HepG2 (cell line): ENCODE measurements at regions not wholly inside any gene's neighbourhood (a gene's known extent, or its start where the extent isn't known, plus 50 kb on each side); places are given as distances from the start of the nearest gene placed in this dataset.

Source experiments
- ADNP ChIP-seq: sonication (generic); formaldehyde crosslinking; IDR thresholded peaks from 2 replicates; pipeline ENCODE4 v1.4.0; 2020; ENCODE audit warnings: missing genetic modification reagents
- AKNA ChIP-seq: sonication (generic); formaldehyde crosslinking; IDR thresholded peaks from 2 replicates; pipeline ENCODE4 v1.4.0; 2020; ENCODE audit warnings: missing genetic modification reagents, borderline replicate concordance
- DPF2 ChIP-seq: sonication (generic); formaldehyde crosslinking; IDR thresholded peaks from 2 replicates; pipeline ENCODE4 v1.4.0; 2020; ENCODE audit warnings: mild to moderate bottlenecking, low read depth, missing genetic modification reagents, borderline replicate concordance
- GTF2F1 ChIP-seq: fragments of 150-350 bp; IDR thresholded peaks from 2 replicates; pipeline ENCODE4 v1.6.1; 2014; ENCODE audit warnings: low read length
- HHEX ChIP-seq: IDR thresholded peaks from 2 replicates; pipeline ENCODE4 v1.6.1; 2016; ENCODE audit warnings: control low read depth
- MAZ ChIP-seq, 2 experiments: sonication (generic) in 1 of 2; formaldehyde crosslinking in 1 of 2; IDR thresholded peaks; 2 replicates each; pipeline versions ENCODE4 v1.5.0 to v1.6.1; 2012 to 2020; ENCODE audit warnings: low read depth in 2 of 2, mild to moderate bottlenecking in 2 of 2, borderline replicate concordance in 1 of 2, improper control_type of control experiment in 1 of 2, low read length in 1 of 2, missing genetic modification reagents in 1 of 2, moderate library complexity in 1 of 2
- MNT ChIP-seq: fragments of 450-650 bp; IDR thresholded peaks from 2 replicates; pipeline ENCODE4 v1.6.1; 2016
- MTF1 ChIP-seq: sonication (generic); formaldehyde crosslinking; IDR thresholded peaks from 2 replicates; pipeline ENCODE4 v1.5.0; 2020; ENCODE audit warnings: missing genetic modification reagents
- NFIB ChIP-seq: sonication (generic); formaldehyde crosslinking; IDR thresholded peaks from 2 replicates; pipeline ENCODE4 v1.9.0; 2021; ENCODE audit warnings: missing genetic modification reagents, mild to moderate bottlenecking, borderline replicate concordance
- SNAPC5 ChIP-seq: sonication (generic); formaldehyde crosslinking; IDR thresholded peaks from 2 replicates; pipeline ENCODE4 v1.8.1; 2023; ENCODE audit warnings: mild to moderate bottlenecking, missing genetic modification reagents, borderline replicate concordance
- TCF7 ChIP-seq: sonication (generic); IDR thresholded peaks from 2 replicates; pipeline ENCODE4 v1.6.1; 2016; ENCODE audit warnings: antibody characterized with exemption, low read depth
- THAP7 ChIP-seq: sonication (generic); formaldehyde crosslinking; IDR thresholded peaks from 2 replicates; pipeline ENCODE4 v1.8.1; 2023; ENCODE audit warnings: mild to moderate bottlenecking, missing genetic modification reagents
- ZBTB2 ChIP-seq: sonication (generic); formaldehyde crosslinking; IDR thresholded peaks from 2 replicates; pipeline ENCODE4 v1.8.0; 2022; ENCODE audit warnings: low read depth, missing genetic modification reagents
- ZNF263 ChIP-seq: sonication (generic); formaldehyde crosslinking; IDR thresholded peaks from 2 replicates; pipeline ENCODE4 v1.4.0; 2020; ENCODE audit warnings: missing genetic modification reagents

GRCh38 chr15:37628507-37628906, 305.9 kb upstream of the TMCO5A start:
- TF ChIP-seq GTF2F1 = no peak
- TF ChIP-seq MNT = no peak
- no peak for TF ChIP-seq DPF2 (CRISPR knock-in tag)
- TF ChIP-seq MAZ (IDR thresholded peaks at IDR 0.05; ENCODE audit: borderline replicate concordance, low read depth, low read length) = no peak
- TF ChIP-seq MAZ (CRISPR knock-in tag; IDR thresholded peaks at IDR 0.05; ENCODE audit: low read depth) = no peak
- no peak for TF ChIP-seq TCF7
- no peak for TF ChIP-seq NFIB (CRISPR knock-in tag)
- no peak for TF ChIP-seq MTF1 (CRISPR knock-in tag)
- no peak for TF ChIP-seq SNAPC5
- no peak for TF ChIP-seq THAP7 (CRISPR knock-in tag)
- no peak for TF ChIP-seq AKNA (CRISPR knock-in tag)
- TF ChIP-seq ZBTB2 = no peak
- TF ChIP-seq ZNF263 (CRISPR knock-in tag) = no peak
- TF ChIP-seq HHEX (CRISPR knock-in tag) = no peak
- TF ChIP-seq ADNP (CRISPR knock-in tag) = no peak
